ENCODE measurements at regions not wholly inside any gene's neighbourhood (a gene's known extent, or its start where the extent isn't known, plus 50 kb on each side); places are given as distances from the start of the nearest gene placed in this dataset.
"Not testable (repeated sequence)": the region's sequence is repeated elsewhere in the genome, so short reads cannot be mapped to it uniquely, and the experiment has no call there.

GRCh38 chr17:18564099-18564448 lies 80.1 kb downstream of the TBC1D28 start:
- peak; percentile 58 for TF ChIP-seq CTCF (conservative IDR thresholded peaks at IDR 0.05)
- not testable (repeated sequence) for TF ChIP-seq EZH2 (IDR thresholded peaks at IDR 0.05; ENCODE audit: low read depth)

Measured in PC-9 (cell line).